Ramos (cell line): ENCODE measurements at regions not wholly inside any gene's neighbourhood (a gene's known extent, or its start where the extent isn't known, plus 50 kb on each side); places are given as distances from the start of the nearest gene placed in this dataset.

ENCODE experiments used
- in situ Hi-C: fragments of 300-500 bp; cut with MboI; formaldehyde crosslinking; loops from one replicate; pipeline ENCODE4 v1.14.3; 2022; ENCODE audit warnings: low sequenced_read_pairs; ENCODE audit not compliant: unreplicated experiment

GRCh38 chr20:10911298-10911697, 237.5 kb upstream of the JAG1 start:
- in situ Hi-C loops: no loop called here

GRCh38 chr20:10915815-10916214, 242.0 kb upstream of the JAG1 start:
- in situ Hi-C loops: no loop called here

GRCh38 chr20:10916312-10916711, 242.5 kb upstream of the JAG1 start:
- in situ Hi-C loops: no loop called here

DNA sequence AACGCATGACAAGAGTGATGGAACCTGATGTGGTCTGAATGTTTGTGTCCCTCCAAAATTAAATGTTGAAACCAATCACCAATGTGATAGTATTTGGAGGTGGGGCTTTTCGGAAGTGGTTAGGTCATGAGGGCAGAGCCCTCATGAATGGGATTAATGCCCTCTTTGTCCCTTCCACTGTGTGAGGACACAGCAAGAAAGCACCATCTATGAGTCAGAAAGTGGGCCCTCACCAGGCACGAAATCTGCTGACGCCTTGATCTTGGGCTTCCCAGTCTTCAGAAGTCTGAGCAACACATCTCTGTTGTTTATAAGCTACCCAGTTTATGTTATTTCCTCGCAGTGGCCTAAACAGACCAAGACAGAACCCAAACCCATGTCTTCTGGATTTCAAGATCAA, 244.0 kb upstream of the JAG1 start:
- in situ Hi-C loops: no loop called here

DNA sequence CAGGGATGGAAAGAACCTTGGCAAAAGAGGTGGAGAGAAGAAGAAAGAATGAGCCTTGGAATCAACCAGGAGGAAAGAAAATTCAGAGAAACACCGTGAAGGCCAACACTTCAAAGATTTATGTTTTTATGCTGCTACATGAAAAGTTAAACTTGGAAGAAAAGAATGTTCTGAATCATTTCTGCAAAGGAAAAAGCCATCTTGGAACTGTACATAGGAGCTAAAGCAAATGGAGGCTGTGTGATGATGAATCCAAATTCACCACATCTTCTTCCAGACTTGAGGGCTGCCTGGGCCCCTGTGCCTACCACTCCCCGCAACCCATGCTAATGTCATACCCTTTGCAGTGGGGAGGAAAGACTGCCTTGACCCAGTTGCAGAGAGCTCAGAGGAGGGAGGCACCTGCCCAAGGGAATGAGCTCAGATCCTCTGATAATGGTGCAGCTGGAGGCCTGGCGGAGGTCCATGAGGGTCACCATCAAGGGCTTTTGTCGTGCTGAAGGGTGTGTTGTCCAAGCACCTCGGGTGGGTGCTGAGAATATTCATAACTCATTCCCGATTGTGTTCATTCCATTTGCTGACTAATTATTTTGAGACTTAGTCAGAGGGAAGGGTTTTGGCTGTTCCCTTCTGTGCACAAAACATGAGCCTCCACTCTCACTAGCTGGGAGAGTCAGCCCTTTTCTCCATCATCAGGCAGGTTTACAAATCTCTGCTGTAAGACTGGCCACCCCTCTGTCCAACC, 245.8 kb upstream of the JAG1 start:
- in situ Hi-C loops: no loop called here

- in situ Hi-C loops: no loop called here
These were observed 246.6 kb upstream of the JAG1 start for GRCh38 chr20:10920396-10920795.

- in situ Hi-C loops: no loop called here
These were observed 247.8 kb upstream of the JAG1 start for GRCh38 chr20:10921491-10922010.

DNA sequence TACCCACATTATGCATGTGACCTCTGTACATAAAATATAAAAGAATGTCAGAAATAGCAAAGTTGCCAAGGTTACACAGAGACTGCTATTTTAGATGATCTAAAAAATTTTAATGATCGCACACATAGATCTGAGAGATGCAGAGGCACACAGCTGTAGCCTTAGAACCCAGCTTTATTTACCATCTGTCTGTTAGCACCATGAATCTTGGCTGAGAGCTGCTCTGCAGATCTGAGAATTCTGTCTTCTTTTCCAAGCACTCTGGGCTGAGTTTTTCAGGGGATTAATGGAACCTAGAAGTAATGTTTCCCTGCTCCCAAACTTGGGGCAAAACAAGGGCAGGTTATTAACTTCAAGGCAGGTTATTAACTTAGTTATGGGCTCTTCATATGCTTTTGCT, 248.7 kb upstream of the JAG1 start:
- in situ Hi-C loops: no loop called here

- in situ Hi-C loops: no loop called here
These were observed 249.1 kb upstream of the JAG1 start for GRCh38 chr20:10922941-10923340.

GRCh38 chr20:10924644-10925201, 250.9 kb upstream of the JAG1 start:
- in situ Hi-C loops: no loop called here

DNA sequence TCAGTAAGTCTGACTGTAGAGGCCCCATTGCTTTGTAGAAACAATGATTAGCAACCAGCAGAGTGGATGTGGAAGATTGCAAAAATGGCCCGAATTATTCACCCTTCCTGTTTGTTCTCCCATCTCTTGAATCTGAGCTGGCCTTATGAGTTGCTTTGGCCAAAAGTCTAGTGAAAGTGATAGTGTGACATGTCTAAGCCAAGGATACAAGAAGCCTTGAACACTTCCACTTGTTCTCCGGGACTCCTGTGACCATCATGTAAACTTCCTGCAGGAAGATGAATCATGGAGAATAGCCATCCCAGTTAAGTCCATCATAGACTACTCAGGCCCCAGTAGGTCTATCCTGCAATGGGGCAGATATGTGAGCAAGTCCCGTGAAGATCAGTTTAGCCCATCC, 252.0 kb upstream of the JAG1 start:
- in situ Hi-C loops: no loop called here

- in situ Hi-C loops: no loop called here
These were observed 253.3 kb upstream of the JAG1 start for GRCh38 chr20:10927011-10927583.

- in situ Hi-C loops: no loop called here
These were observed 254.4 kb upstream of the JAG1 start for GRCh38 chr20:10927936-10928840.

DNA sequence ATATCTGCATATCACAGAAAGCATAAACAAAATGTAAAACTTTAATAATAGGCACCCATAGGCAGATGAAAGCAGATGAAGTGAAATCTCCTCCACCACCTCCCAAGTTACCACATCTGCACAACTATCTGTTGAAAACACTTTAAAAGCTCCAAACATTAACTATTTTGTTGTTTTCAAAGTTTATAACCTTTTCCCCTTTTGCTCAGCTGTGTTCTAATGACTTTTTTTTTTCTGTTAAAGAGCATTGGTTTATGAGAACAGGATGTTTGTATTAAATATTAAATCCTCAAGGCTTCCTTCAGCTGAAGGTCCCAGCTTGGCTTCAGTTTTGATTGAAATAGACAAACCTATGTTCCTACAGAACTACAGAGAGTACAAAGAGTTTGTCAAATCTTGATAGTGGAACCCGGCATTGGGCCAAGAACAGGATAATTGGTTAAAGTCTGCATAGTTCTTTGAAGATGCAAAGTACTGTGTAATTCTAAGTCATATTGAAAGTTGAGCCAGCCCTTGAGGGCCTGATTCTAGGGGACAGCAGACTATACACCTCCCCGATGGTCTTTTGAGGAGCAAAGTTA, 255.1 kb upstream of the JAG1 start:
- in situ Hi-C loops: no loop called here

- in situ Hi-C loops: no loop called here
These were observed 262.0 kb upstream of the JAG1 start for GRCh38 chr20:10935658-10936402.

- in situ Hi-C loops: no loop called here
These were observed 263.0 kb upstream of the JAG1 start for GRCh38 chr20:10936786-10937185.

- in situ Hi-C loops: no loop called here
These were observed 265.6 kb upstream of the JAG1 start for GRCh38 chr20:10939331-10939941.

DNA sequence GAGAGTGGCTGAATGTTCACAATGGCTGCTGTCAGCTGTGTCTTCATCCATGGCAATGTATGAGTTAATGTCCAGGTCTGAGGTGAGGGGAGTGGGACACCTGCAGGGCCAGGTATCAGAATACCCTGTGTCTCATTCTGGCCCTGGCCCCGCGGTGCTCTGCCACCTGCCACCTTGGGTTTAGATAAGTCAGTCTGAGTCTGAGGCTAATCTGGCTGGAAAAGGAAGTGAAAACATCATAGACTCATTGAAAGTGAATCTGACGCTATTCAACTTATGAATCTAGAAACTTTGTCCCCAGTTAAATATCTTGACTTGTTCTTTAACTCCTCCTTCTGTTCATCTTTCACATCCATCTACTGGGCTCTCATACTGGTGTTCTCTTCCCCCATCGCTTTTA, 267.1 kb upstream of the JAG1 start:
- in situ Hi-C loops: no loop called here

DNA sequence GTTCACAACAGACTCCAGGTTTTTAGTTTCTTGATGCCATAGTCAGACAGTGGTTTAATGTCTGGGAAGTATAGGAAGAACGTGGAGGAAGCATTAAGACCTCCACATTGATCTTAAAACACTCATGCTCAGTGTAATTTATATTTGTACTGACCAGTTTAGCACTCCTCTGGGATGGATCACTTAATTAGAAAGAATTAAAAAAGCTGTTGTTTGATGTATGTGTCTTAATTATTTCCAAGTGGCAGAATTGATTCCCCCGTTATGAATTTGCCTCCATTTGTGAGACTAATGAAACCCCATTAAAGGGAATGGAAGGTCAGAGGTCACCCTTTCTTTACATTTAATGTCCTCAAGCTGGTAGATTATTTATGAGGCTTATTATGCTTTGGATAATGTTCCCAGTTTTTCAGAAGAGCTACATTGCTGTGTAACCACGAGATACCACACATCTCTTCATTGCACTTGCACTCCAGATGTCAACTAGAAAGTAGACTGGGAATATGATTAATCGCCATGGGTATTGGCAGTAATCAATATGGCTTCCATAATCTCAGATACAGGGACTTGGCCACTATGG, 270.0 kb upstream of the JAG1 start:
- in situ Hi-C loops: no loop called here
